OCI-LY7 (cell line): ENCODE measurements at regions not wholly inside any gene's neighbourhood (a gene's known extent, or its start where the extent isn't known, plus 50 kb on each side); places are given as distances from the start of the nearest gene placed in this dataset.

ENCODE experiments used
- BruUV-seq: library from RNA; stranded (reverse); fragments of 400-500 nt; replicated peaks from 2 replicates; lab custom pipeline; 2021; lab: Mats Ljungman, UMichigan
- CTCF ChIA-PET: fragments of 300-600 bp; sonication (Branson Sonifier 250); formaldehyde crosslinking; loops from one replicate; lab custom pipeline; 2022; ENCODE audit warnings: antibody characterized with exemption; ENCODE audit not compliant: unreplicated experiment; lab: Charles Lee
- POLR2A ChIA-PET: fragments of 300-600 bp; sonication (Branson Sonifier 250); formaldehyde crosslinking; loops from one replicate; lab custom pipeline; 2022; ENCODE audit warnings: antibody characterized with exemption; lab: Charles Lee
- DNase-seq: peaks from one replicate; pipeline ENCODE4 v3.0.0-alpha.2; 2015; ENCODE audit warnings: low spot score
- H2AFZ ChIP-seq: fragments of 200-600 bp; sonication (generic), shearing (Covaris generic); 2 replicates; pipeline ENCODE4 v1.6.1; 2014; ENCODE audit warnings: mild to moderate bottlenecking, antibody characterized with exemption, low read length, moderate library complexity
- H3K27ac ChIP-seq: fragments of 200-600 bp; sonication (generic); 2 replicates; pipeline ENCODE4 v1.5.1; 2014; ENCODE audit warnings: mixed run types, low read depth, mild to moderate bottlenecking, moderate library complexity, low read length, inconsistent platforms; ENCODE audit not compliant: poor library complexity, severe bottlenecking
- H3K36me3 ChIP-seq: fragments of 200-600 bp; sonication (generic); 2 replicates; pipeline ENCODE4 v1.6.1; 2014; ENCODE audit warnings: mild to moderate bottlenecking, antibody characterized with exemption, low read length, moderate library complexity, mixed read lengths; ENCODE audit not compliant: insufficient read depth
- H3K4me1 ChIP-seq: fragments of 200-600 bp; sonication (generic); 2 replicates; pipeline ENCODE4 v1.5.1; 2014; ENCODE audit warnings: mild to moderate bottlenecking, low read length; ENCODE audit not compliant: insufficient read depth, poor library complexity, severe bottlenecking
- H3K4me2 ChIP-seq: fragments of 200-600 bp; sonication (generic); 2 replicates; pipeline ENCODE4 v1.6.1; 2014; ENCODE audit warnings: mild to moderate bottlenecking, low read length
- H3K4me3 ChIP-seq: fragments of 200-600 bp; sonication (generic); 2 replicates; pipeline ENCODE4 v1.5.1; 2014; ENCODE audit warnings: mild to moderate bottlenecking, low read depth, low read length; ENCODE audit not compliant: poor library complexity, severe bottlenecking
- H3K79me2 ChIP-seq: fragments of 200-600 bp; sonication (generic); 2 replicates; pipeline ENCODE4 v1.6.1; 2016; ENCODE audit warnings: low read depth, mild to moderate bottlenecking, low read length, moderate library complexity, mixed read lengths; ENCODE audit not compliant: insufficient read depth
- H3K9me2 ChIP-seq: fragments of 200-600 bp; sonication (generic); 2 replicates; pipeline ENCODE4 v1.6.1; 2016; ENCODE audit warnings: mild to moderate bottlenecking, low read length, mixed read lengths; ENCODE audit not compliant: insufficient read depth
- H3K9me3 ChIP-seq: fragments of 200-600 bp; sonication (generic); 2 replicates; pipeline ENCODE4 v1.6.1; 2014; ENCODE audit warnings: mild to moderate bottlenecking, mixed run types, low read length, mixed read lengths
- H4K20me1 ChIP-seq: fragments of 200-600 bp; sonication (generic); 2 replicates; pipeline ENCODE4 v1.6.1; 2014; ENCODE audit warnings: mild to moderate bottlenecking, antibody characterized with exemption, low read length, moderate library complexity, mixed read lengths; ENCODE audit not compliant: insufficient read depth
- CTCF ChIP-seq: fragments of 200-600 bp; sonication (generic); conservative IDR thresholded peaks from 2 replicates; pipeline ENCODE4 v1.5.1; 2014; ENCODE audit warnings: mild to moderate bottlenecking, antibody characterized with exemption, low read length, moderate library complexity, mixed read lengths
- EZH2phosphoT487 ChIP-seq: fragments of 200-600 bp; sonication (generic); IDR thresholded peaks from 2 replicates; pipeline ENCODE4 v1.6.1; 2018; ENCODE audit warnings: low read depth, borderline replicate concordance, mild to moderate bottlenecking, mixed run types, antibody characterized with exemption, low read length, moderate library complexity, mixed read lengths
- intact Hi-C: fragments of 100-400 bp; cut with micrococcal nuclease; formaldehyde crosslinking; loops from one replicate; pipeline ENCODE4 v1.10.0; 2022; ENCODE audit not compliant: unreplicated experiment

- no peak overlapping the region for H3K27ac ChIP-seq
- no peak for TF ChIP-seq CTCF
- H3K4me2 ChIP-seq, result no peak overlapping the region
- no peak overlapping the region for H2AFZ ChIP-seq
- ChIA-PET CTCF (no interaction called here), POLR2A (no interaction called here)
- H3K4me1 ChIP-seq, result no peaks in the 10 kb centered on the region
- H3K79me2 ChIP-seq, result no peaks in the 10 kb centered on the region
- DNase-seq, result no peak
- BruUV-seq, result no TSS peak
- no peaks in the 10 kb centered on the region for H4K20me1 ChIP-seq
- H3K9me2 ChIP-seq, result no peaks in the 10 kb centered on the region
- no peak overlapping the region for H3K4me3 ChIP-seq
- intact Hi-C loops, result no loop called here
- no peaks in the 10 kb centered on the region for H3K36me3 ChIP-seq
- no peaks in the 10 kb centered on the region for H3K9me3 ChIP-seq
Observed at GRCh38 chr20:24828992-24829648, 119.9 kb upstream of the CST7 start.

- Histone ChIP-seq H3K9me3 (no peaks in the 10 kb centered on the region), H4K20me1 (no peaks in the 10 kb centered on the region), H3K36me3 (no peaks in the 10 kb centered on the region), H3K27ac (no peak overlapping the region), H3K4me3 (no peak overlapping the region), H2AFZ (no peak overlapping the region), H3K4me2 (no peak overlapping the region), H3K4me1 (no peaks in the 10 kb centered on the region), H3K79me2 (no peaks in the 10 kb centered on the region), H3K9me2 (no peaks in the 10 kb centered on the region)
- ChIA-PET CTCF (no interaction called here), POLR2A (no interaction called here)
- BruUV-seq, result no TSS peak
- no peak for DNase-seq
- TF ChIP-seq CTCF (no peak), EZH2phosphoT487 (no peak)
- intact Hi-C loops, result no loop called here
Observed at GRCh38 chr20:24829649-24830370, 119.3 kb upstream of the CST7 start.

- DNase-seq, result no peak
- CTCF ChIA-PET, result no interaction called here
- Histone ChIP-seq H3K4me1 (no peaks in the 10 kb centered on the region), H3K36me3 (no peaks in the 10 kb centered on the region), H3K79me2 (no peaks in the 10 kb centered on the region), H3K4me2 (no peak overlapping the region), H3K27ac (no peak overlapping the region), H2AFZ (no peak overlapping the region), H3K4me3 (no peak overlapping the region), H3K9me3 (no peaks in the 10 kb centered on the region), H3K9me2 (no peaks in the 10 kb centered on the region), H4K20me1 (no peaks in the 10 kb centered on the region)
- no peak for TF ChIP-seq CTCF
- TF ChIP-seq EZH2phosphoT487, result no peak
- intact Hi-C loops, result no loop called here
- POLR2A ChIA-PET, result no interaction called here
- no TSS peak for BruUV-seq
Observed at GRCh38 chr20:24830649-24831048, 118.4 kb upstream of the CST7 start.
